HG03135 (cell line): ENCODE measurements at regions not wholly inside any gene's neighbourhood (a gene's known extent, or its start where the extent isn't known, plus 50 kb on each side); places are given as distances from the start of the nearest gene placed in this dataset.

Experiments
- ATAC-seq: cut with Tn5 transposase; IDR thresholded peaks from one replicate; pipeline ENCODE4 v1.9.1; 2021; ENCODE audit warnings: mild to moderate bottlenecking, moderate library complexity; ENCODE audit not compliant: unreplicated experiment

DNA sequence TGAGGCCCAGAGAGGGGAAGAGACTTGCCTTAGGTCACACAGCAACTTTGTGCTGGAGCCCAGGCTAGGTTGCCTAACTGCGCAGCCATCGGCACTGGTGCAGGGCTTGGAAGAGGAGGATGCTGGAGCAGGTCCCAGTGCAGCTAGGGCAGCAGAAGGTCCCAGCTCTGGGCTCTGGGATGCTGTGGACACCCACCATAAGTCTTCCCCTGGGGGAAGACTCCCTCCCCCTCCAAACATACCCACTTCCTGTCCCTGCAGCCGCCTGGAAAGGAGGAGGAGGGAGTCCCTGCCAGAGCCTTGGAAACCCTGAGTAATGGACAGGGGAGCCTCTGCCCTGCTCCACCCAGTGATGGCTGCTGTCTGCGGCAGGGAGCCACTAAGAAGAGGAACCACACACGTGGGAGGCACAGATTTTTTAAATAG lies 93.6 kb downstream of the NCR2 start:
- no peak for ATAC-seq

DNA sequence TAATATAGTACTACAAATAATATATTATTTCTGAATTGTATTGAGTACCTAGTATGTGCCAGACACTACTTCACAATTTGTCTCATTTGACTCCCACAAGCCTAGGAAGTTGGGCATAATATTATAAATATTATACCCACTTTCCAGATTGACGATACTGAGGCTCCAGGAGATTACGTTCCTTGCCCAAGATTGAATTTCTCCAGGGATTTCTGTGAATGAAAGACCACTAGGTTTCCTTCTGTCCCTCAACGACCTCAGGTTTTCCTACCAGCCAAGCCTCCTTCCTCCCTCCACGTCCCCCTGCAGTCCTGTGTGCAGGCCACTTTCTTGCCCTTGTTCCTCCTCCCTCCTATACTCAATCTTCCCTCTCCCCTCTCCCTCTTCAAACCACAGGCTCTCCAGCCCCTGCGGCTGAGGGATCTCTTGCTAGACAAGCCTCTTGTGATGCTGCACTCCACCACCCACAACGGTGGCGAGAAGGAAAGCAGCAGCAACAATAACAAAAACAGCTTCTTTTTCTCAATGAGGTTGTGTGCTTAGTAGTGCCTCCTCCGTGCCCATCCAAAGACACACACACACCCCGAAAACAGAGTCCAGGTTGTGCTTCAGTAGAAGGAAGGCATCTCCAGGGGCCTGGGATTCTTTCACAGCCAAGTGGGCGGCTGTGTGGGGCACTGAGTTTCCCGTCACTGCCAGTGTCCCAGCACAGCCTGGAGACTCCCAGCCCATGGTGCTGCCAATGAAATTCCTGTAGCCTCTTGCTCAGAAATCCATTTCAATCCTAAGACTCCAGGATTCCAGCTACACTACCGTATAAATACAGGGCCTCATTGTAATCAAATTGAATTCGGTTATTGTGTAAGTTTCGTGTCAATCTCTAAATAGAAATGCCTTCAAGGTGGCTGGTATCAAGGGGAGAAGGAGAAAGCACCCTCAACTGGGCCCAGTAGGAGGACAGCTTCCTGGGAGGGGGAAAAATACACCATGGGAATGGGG lies 94.4 kb downstream of the NCR2 start:
- no peak for ATAC-seq

DNA sequence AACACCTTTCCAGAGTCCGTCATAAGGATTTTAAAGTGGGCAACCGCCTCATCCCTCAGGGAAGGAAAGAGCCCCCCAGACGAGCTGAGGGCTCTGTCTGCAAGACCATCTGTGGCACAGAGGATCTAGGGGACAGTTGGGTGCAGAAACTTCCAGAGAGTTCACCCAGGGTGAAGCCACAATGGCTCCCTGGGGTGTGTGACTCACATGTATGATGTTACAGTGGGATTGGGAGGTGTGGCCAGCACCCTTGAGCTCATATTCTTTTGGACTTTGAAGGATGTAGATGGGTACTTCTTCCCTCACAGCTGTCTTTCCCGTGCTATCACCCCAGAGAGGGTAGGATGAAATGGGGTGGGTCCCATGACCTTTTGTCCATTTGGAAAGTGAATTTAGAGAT lies 95.5 kb downstream of the NCR2 start:
- no peak for ATAC-seq

DNA sequence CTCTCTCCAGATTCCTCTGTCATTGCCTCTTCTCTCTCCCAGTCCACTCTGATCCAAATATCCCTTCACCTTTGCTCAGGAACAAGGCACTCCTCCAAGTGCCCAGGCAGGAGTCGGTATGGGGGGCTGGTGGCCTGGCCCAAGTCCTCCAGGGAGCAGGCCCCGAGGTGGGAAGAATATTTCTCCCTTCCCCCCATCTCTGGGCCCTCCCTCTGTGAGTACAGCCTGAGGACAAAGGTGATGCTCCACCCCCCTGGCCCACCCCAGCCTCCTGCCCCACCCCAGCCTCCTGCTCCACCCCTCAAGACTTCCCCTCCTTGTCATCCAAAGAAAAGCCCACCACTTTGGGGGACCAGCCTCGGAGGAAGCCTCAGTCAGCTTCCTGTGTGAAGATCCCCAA lies 96.9 kb downstream of the NCR2 start:
- no peak for ATAC-seq

DNA sequence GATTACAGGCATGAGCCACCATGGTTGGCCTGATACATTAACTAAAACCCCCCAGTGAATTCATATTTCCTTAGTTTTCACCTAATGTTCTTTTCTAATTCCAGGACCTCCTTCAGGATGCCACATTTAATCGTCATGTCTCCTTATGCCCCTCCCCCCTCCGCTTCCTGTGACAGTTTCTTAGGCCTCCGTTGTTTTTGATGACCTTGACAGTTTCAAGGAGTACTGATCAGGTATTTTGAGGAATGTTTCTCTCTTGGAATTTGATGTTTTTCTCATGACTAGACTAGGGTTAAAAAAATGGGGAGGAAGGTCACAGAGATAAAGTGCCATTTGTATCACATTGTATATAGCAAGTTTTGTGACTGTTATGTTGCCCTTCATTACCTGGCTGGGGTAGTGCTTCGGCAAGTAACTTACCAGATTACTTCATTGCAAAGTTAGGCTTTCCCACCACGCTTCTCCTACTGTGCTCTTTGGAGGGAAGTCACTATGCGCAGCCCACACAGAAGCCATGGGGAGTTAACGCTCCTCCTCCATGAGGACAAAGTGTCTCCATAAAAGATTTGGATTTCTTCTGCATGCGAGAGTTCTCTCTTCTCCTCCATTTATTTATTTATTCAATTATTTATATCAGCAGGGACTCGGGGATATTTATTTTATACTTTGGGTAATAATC lies 99.5 kb downstream of the NCR2 start:
- ATAC-seq, result no peak

DNA sequence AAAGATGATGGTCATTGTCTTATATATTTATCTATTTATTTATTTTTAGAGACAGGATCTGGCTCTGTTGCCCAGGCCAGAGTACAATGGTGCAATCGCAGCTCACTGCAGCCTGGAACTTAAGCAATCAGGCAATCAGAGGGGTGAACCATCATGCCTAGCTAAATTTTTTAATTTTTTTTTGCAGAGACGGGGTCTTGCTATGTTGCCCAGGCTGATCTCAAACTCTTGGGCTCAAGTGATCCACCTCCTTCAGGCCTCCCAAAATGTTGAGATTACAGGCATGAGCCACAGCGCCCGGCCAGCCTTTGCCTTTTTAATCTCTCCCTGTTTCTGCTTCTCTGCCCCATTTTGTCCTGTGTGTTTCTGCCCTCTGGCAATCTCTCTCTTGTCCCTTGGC lies 102.2 kb downstream of the NCR2 start:
- no peak for ATAC-seq

DNA sequence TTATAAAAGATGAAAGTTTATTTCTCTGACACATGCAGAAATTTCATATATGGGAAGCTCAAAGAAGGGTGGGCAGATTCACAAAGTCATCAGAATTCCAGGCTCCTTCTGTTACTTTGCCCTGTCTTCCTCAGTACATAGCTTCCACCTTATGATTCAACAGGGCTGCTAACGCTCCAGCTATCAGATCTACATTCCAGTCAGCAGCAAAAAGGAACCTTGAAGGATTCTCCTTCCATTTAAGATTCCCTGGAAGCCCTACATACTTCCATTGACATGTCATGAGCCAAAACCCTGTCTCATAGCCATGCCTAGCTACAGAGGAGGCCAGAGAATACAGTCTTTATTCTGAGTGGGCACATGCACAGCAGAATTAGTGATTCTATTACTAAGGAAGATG lies 103.3 kb downstream of the NCR2 start:
- ATAC-seq, result no peak

DNA sequence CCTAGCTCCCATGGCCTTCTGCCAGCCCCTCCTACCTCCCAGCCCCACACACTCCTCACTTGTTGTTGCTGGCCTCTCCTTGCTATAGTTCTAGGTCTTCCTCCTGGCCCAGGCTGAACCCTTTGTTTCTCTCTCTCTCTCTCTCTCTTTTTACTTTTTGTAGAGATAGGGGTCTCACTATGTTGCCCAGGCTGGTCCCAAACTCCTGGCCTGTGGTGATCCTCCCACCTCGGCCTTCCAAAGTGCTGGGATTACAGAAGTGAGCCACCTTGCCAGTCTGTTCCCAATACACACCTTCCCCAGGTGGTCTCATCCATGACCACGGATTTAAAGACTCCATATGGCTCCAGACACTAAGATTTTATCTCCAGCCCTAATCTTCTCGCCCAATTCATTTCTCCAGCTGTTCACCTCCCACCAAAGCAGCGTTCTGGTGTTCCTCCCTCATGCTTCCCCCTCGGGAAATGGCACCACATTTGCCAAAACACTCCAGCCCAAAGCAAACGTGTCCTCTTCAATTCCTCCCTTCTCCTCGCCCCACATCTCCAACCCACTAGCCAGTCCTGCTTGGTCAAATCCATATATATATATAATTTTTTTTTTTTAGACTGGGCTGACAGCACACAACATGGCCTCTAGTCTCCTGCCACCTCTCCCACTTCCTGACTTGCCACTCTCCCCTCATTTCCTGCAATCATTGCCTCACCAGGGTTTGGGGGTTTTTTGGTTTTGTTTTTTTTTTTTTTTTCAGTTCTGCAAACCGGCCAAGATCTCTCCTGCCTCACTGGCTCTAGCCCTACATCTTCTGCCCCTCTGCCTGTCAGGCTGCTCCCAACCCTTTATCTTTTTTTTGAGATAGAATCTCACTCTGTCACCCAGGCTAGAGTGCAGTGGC lies 104.4 kb downstream of the NCR2 start:
- ATAC-seq, result peak; percentile 57

DNA sequence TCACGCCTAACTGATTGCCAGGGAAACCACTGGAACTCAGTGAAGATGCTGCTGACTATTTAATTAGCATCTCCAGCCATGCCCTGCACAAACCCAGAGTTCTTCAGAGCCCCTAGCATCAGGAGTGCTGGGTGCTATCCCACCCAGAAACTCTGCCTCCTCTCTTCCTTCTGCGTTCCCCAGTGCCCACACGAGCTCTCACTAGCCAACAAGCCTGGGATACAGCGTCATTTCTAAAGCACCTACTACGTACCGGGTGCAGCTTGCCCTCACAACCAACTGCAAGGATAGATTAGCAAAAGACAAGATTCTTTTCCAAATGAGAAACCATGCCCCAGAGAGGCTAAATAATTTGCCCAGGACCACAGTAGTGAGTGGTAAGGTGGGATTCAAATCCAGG lies 105.2 kb upstream of the FOXP4 start:
- ATAC-seq, result no peak

DNA sequence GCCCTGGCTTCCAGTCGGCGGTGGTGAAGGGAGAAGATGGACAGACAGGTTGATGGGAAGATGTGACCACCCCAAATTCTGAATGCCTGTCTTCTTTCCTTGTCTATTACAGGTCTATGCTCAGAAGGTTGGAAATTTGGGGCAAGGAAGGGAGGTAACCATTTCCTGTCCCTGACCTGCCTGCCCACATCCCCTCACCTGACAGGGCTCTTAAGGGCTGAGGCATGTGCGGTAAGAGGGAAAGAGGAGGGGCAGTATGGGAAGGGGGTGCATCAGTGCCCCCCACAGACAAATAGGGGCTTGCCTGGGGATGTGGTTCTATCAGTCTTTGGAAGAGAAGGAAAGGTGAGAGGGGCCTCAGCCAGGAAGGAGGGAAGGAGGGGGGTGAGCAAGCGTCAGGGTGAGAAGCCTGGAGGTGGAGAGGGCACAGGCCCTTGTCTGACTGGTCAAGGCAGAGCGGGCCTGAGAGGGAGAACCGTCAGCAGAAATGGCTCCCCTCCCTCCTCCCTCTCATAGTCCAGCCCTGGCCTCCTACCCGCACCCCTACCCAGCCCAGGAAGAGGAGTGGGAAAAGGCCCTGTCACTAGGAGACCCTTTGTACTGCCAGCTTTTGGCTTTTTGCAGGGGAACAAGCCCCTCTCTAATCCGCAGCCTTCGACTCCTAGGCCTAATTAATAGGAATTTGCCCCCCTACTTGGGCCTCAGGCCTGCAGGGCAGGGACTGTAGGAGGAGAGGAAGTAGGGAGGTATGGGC lies 104.4 kb upstream of the FOXP4 start:
- no peak for ATAC-seq

DNA sequence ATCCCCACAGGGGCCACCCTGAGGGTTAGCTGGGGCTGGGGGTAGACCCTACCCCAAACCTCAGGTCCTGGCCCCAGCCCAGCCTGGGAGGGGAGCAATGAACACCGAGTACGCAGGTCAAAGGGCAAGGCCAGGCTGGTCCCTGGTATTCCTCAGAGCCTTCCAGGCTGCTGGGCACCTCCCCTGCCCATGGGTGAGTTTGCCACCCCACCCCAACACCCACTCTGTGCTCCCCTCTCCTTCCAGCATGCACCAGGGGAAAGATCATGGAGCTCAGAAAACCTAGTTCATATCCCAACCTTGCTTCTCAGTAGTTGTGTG lies 103.9 kb upstream of the FOXP4 start:
- no peak for ATAC-seq

DNA sequence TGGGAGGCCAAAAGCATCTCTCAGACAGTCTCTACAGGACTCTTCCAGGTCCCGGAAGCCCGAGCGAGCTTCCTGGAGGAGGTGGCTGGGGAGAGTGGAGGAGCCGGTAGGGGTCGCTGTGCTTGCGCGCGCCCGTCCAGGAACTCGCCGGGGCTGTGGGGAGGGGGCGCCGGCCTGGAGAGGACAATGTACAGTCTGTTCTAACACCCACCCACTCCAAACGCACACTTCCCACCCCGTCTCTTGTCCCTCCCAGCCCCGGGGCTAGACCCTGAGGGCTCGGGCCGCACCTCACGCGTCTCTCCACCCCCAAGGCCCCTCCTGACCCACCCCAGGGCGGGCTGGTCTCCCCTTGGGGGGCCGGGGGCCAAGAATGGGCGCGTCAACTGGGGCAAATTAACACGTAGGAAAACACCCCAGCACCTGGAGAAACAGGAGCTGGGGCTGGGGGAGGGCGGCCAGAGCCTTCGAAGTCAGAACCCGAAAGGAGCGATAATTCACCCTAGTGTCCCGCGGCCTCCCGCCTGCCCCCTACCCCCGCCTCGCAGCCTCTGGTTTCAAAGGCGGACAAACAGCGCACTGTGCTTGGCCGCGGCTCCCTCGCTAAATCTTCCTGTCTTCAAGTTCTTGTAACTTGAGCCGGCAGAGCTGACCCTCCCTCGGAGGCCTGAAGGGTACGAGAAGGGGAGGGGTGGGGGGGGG lies 103.2 kb upstream of the FOXP4 start:
- ATAC-seq, result no peak

DNA sequence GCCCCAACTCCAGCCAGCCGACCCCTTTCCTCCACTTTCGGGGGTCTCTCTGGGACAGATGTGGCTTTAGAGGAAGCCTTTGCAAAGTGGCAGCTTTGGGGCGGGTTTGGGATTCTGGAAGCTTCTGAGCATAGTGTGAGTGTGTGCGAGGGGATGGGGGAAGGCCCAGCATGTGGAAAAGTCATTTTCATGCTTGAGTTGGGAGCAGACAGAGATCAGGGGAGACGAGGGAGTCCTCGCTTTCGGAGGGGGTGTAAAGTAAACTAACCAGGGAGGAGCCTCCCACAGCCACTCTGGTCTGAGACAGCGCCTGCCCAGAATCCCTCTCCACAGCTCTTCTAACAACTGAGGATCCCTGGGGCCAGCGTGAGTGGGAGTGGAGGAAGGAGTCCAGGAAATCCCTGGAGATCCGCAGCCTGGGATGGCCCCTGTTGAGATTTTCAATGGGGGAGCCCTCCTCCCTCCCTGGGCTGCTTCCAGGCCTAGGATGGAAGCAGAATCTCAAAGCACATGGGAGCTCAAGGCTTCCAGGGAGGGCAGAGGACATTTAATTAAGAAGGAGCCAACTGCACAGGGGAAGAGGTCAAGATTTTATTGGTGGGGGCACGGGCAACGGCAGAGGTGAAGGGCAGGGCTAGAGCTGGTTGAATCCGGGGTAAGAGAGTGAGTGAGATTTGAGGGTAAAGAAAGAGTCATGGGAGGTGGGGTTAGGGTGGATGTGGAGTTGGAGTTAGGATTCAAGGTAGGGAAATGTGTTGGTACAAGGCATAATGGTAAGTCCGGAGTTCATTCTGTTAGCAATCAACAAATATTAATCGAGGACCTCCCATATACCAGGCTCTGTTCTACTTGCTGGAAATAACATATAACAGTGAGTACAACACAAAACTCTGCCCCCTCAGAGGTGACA lies 102.3 kb upstream of the FOXP4 start:
- no peak for ATAC-seq

DNA sequence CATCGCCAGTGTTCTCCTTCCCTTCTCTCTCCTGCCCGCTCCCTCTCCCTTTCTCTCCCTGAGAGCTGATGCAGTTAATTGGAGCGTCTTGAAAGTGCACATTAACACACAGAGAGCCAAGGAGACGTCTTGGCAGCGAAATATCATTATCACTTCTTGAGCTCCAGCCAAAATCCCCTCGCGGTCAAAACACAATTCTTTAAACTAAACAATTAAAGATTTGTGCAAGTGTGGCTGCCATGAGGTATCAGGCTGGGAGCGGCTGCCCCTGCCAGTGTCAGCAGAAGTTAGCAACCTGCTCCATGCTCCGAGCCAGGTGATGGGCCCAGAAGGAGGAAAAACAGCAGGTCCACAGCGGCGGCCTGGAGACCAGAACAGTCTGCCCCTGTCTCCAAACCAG lies 100.9 kb upstream of the FOXP4 start:
- no peak for ATAC-seq

DNA sequence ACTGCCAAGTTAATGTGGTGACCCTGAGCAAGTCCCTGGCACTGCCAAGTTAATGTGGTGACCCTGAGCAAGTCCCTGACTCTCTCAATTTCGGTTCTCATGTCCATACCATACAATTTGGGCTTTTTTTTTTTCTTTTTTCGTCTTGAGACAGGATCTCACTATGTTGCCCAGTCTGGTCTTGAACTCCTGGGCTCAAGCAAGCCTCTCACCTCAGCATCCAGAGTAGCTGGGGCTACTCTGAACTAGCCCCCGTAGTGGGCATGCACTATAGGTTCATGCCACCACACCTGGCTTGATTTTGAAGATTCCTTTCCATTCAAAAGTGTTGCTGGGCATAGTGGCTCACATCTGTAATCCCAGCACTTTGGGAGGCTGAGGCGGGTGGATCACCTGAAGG lies 100.0 kb upstream of the FOXP4 start:
- ATAC-seq, result no peak

DNA sequence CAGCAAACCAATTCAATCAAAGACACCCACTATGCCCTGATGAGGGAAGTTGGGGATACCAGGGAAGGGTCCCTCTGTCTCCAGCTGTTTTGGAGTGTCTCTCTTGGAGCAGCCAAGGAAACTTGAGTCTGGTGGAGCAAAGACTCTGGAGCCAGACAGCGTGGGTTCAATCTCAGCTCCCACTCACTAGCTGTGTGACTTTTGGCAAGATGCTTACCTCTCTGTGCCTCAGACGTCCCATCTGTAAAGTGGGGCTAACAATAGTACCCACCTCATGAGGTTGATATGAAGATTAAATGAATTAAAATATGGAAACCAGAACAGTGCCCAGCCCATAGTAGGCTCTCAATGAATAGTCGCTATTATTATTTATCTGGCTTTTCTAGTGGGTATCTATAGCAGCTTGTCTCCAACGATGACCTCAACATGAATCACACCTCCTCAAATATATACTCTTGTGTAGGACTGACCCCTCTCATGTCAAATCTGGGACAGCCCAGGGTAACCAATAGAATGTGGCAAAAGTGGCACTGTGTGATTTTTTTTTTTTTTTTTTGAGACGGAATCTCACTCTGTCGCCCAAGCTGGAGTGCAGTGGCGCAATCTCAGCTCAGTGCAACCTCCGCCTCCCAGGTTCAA lies 99.2 kb upstream of the FOXP4 start:
- ATAC-seq, result no peak

DNA sequence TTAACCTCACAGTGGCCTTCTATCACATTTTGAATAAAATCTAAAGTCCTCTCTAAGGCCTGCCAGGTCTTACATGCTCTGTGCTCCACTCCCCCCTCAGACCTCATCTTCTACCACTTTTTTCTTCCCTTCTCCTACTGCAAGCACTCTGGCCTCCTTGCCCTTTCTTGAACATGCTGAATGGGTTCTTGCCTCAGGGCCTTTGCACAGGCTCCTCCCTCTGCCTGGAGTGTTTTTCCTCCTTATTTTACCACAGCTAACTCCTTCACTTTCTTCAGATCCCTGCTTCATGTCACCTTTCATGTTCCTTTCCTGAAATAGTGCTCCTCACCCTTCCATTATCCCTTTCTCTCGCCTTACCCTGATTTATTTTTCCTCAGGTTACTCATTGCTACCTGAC lies 97.9 kb upstream of the FOXP4 start:
- no peak for ATAC-seq

DNA sequence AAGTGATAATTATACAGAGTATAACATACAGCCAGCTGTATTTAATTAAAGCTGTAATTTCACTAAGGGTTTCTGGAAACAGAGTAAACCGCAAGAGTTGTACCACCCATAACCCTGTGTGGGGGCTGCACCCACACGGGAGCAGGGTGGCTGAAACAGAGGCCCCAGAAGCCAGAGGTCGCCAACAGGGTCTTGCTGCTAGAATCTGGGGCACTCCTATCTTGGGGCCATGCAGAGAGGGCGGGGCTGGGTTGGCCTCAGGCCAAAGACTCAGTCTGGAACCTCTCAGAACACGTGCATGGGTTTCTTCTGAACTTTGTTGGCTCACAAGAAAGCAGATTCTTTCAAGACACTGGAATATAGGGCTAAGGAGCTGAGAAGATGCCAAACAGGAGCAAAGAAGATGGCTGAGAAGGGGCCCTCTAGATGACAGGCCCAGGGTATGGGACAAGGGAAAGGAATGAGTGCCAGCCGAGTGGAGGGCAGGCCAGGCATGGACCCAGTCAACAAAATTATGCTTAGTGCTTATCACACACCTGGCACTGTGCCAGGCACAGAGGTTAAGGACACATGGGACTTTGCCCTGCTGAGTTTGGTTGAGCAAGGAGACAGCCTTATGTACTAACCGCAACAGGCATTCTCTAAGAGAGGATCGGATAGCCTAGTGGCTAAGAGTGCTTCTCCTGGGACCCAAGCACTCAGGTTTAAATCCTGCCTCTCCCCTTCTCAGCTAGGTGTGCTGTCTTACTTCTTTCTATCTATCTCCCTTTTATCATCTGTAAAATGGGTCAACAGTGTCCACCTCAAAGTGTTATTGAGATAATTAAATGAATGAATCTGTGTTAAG lies 96.6 kb upstream of the FOXP4 start:
- ATAC-seq, result no peak
